HCT116 (cell line): ENCODE measurements at regions not wholly inside any gene's neighbourhood (a gene's known extent, or its start where the extent isn't known, plus 50 kb on each side); places are given as distances from the start of the nearest gene placed in this dataset.

ENCODE experiments used
- ATAC-seq: fragments of 200-7000 bp; cut with Tn5 transposase; 2 replicates; pipeline ENCODE4 v1.9.1; 2020; ENCODE audit warnings: mild to moderate bottlenecking, moderate library complexity
- BruUV-seq: library from RNA; stranded (reverse); fragments of 400-500 nt; replicated peaks from 2 replicates; lab custom pipeline; 2021; lab: Mats Ljungman, UMichigan
- CTCF ChIA-PET: fragments of 300-600 bp; sonication (Branson Sonifier 250); formaldehyde crosslinking; loops from one replicate; lab custom pipeline; 2021; ENCODE audit warnings: antibody characterized with exemption; lab: Charles Lee
- POLR2A ChIA-PET: fragments of 300-600, 350-600 bp; sonication (Branson Sonifier 250); formaldehyde crosslinking; loops from one replicate; lab custom pipeline; 2021; ENCODE audit warnings: antibody characterized with exemption; lab: Charles Lee
- RAD21 ChIA-PET, 2 experiments: fragments of 300-600 bp; sonication (Branson Sonifier 250); formaldehyde crosslinking; loops; one replicate each; lab custom pipeline; 2023; ENCODE audit warnings: low total read pairs in 2 of 2; ENCODE audit not compliant: uncharacterized antibody in 2 of 2, unreplicated experiment in 2 of 2, low non-redundant PET in 1 of 2; lab: Charles Lee
- DNase-seq: peaks from one replicate; pipeline ENCODE4 v3.0.0-alpha.2; 2010; ENCODE audit warnings: low read depth, low spot score
- H2AFZ ChIP-seq: fragments of 200-600 bp; shearing (Covaris generic), sonication (generic); 2 replicates; pipeline ENCODE4 v1.6.1; 2017; ENCODE audit warnings: low read depth, mixed run types, mixed read lengths, antibody characterized with exemption, low read length; ENCODE audit not compliant: poor library complexity, severe bottlenecking
- H3K27ac ChIP-seq: 2 replicates; pipeline ENCODE4 v1.5.1; 2012; ENCODE audit warnings: low read depth, low read length
- H3K27me3 ChIP-seq: fragments of 200-600 bp; sonication (generic); 2 replicates; pipeline ENCODE4 v1.6.1; 2016; ENCODE audit warnings: mixed run types, low read length, mixed read lengths; ENCODE audit not compliant: insufficient read depth
- H3K36me3 ChIP-seq, 2 experiments: fragments of 200-500 bp in 1 of 2; fragments of 200-600 bp in 1 of 2; sonication (Bioruptor generic) in 1 of 2; sonication (generic) in 1 of 2; 2 replicates each; pipeline versions ENCODE4 v1.5.1 to v1.6.1; 2014 to 2016; ENCODE audit warnings: low read length in 2 of 2, inconsistent platforms in 1 of 2, mixed read lengths in 1 of 2, mixed run types in 1 of 2; ENCODE audit not compliant: insufficient read depth in 2 of 2, control insufficient read depth in 1 of 2
- H3K4me1 ChIP-seq, 2 experiments: fragments of 200-600 bp in 1 of 2; sonication (generic) in 1 of 2; 2 replicates each; pipeline versions ENCODE4 v1.5.1 to v1.6.1; 2012 to 2017; ENCODE audit warnings: low read length in 2 of 2, inconsistent platforms in 1 of 2, mild to moderate bottlenecking in 1 of 2, mixed read lengths in 1 of 2, mixed run types in 1 of 2, moderate library complexity in 1 of 2; ENCODE audit not compliant: insufficient read depth in 2 of 2, control insufficient read depth in 1 of 2
- H3K4me2 ChIP-seq: fragments of 200-600 bp; sonication (generic); 2 replicates; pipeline ENCODE4 v1.6.1; 2017; ENCODE audit warnings: mixed run types, low read length, mixed read lengths
- H3K4me3 ChIP-seq, 2 experiments: fragments of 200-600 bp in 1 of 2; sonication (generic) in 1 of 2; replicated peaks in 1 of 2; 2 replicates each; pipeline ENCODE4 v1.5.1; 2011 to 2016; ENCODE audit warnings: low read length in 2 of 2, control low read depth in 1 of 2, low read depth in 1 of 2, mild to moderate bottlenecking in 1 of 2, mixed read lengths in 1 of 2, mixed run types in 1 of 2
- H3K79me2 ChIP-seq: fragments of 200-600 bp; sonication (generic); 2 replicates; pipeline ENCODE4 v1.6.1; 2017; ENCODE audit warnings: mild to moderate bottlenecking, mixed run types, low read length, moderate library complexity, mixed read lengths; ENCODE audit not compliant: insufficient read depth
- H3K9ac ChIP-seq: fragments of 200-600 bp; sonication (generic); 2 replicates; pipeline ENCODE4 v1.6.1; 2016; ENCODE audit warnings: low read length, mixed read lengths
- H3K9me2 ChIP-seq: fragments of 200-600 bp; sonication (generic), shearing (Covaris generic); 2 replicates; pipeline ENCODE4 v1.6.1; 2017; ENCODE audit warnings: mixed run types, mild to moderate bottlenecking, moderate library complexity; ENCODE audit not compliant: insufficient read depth
- H3K9me3 ChIP-seq, 2 experiments: fragments of 200-500 bp in 1 of 2; fragments of 200-600 bp in 1 of 2; sonication (Bioruptor generic) in 1 of 2; sonication (generic) in 1 of 2; 2 replicates each; pipeline ENCODE4 v1.6.1; 2014 to 2017; ENCODE audit warnings: low read length in 2 of 2, mixed read lengths in 2 of 2, inconsistent platforms in 1 of 2, low read depth in 1 of 2, mild to moderate bottlenecking in 1 of 2, mixed run types in 1 of 2, moderate library complexity in 1 of 2; ENCODE audit not compliant: control insufficient read depth in 1 of 2, insufficient read depth in 1 of 2
- H4K20me1 ChIP-seq: fragments of 200-600 bp; sonication (generic), shearing (Covaris generic); 2 replicates; pipeline ENCODE4 v1.6.1; 2017; ENCODE audit warnings: mixed run types, mild to moderate bottlenecking, moderate library complexity; ENCODE audit not compliant: insufficient read depth
- ATF3 ChIP-seq: IDR thresholded peaks from 2 replicates; pipeline ENCODE4 v1.6.1; 2012
- CBX3 ChIP-seq: IDR thresholded peaks from 2 replicates; pipeline ENCODE4 v1.6.1; 2012; ENCODE audit warnings: low read depth
- CEBPB ChIP-seq: IDR thresholded peaks from 2 replicates; pipeline ENCODE4 v1.6.1; 2012; ENCODE audit warnings: low read depth
- EGR1 ChIP-seq: IDR thresholded peaks from 2 replicates; pipeline ENCODE4 v1.6.1; 2012; ENCODE audit warnings: low read depth
- EZH2phosphoT487 ChIP-seq: fragments of 200-600 bp; IDR thresholded peaks from 2 replicates; pipeline ENCODE4 v1.6.1; 2018; ENCODE audit warnings: antibody characterized with exemption, borderline replicate concordance
- FOSL1 ChIP-seq: IDR thresholded peaks from 2 replicates; pipeline ENCODE4 v1.6.1; 2012; ENCODE audit warnings: low read depth
- JUND ChIP-seq: IDR thresholded peaks from 2 replicates; pipeline ENCODE4 v1.6.1; 2012
- POLR2A ChIP-seq: IDR thresholded peaks from 2 replicates; pipeline ENCODE4 v1.7.0; 2011; ENCODE audit warnings: borderline replicate concordance; ENCODE audit not compliant: insufficient read depth, insufficient read length; ENCODE audit errors: extremely low read depth
- POLR2AphosphoS5 ChIP-seq: IDR thresholded peaks from 2 replicates; pipeline ENCODE4 v1.6.1; 2011; ENCODE audit warnings: mild to moderate bottlenecking, low read depth, low read length, moderate library complexity
- RAD21 ChIP-seq: IDR thresholded peaks from 2 replicates; pipeline ENCODE4 v1.6.1; 2012; ENCODE audit warnings: low read depth, mild to moderate bottlenecking
- SIN3A ChIP-seq: IDR thresholded peaks from 2 replicates; pipeline ENCODE4 v1.6.1; 2012; ENCODE audit warnings: low read depth
- SP1 ChIP-seq: IDR thresholded peaks from 2 replicates; pipeline ENCODE4 v1.6.1; 2012; ENCODE audit warnings: low read depth
- SRF ChIP-seq: IDR thresholded peaks from 2 replicates; pipeline ENCODE4 v1.6.1; 2012; ENCODE audit warnings: low read depth
- YY1 ChIP-seq: IDR thresholded peaks from 2 replicates; pipeline ENCODE4 v1.6.1; 2011; ENCODE audit warnings: low read length, low read depth, moderate library complexity, mild to moderate bottlenecking; ENCODE audit not compliant: insufficient replicate concordance; ENCODE audit errors: extremely low read depth
- ZFX ChIP-seq: fragments of 450-650 bp; IDR thresholded peaks from 2 replicates; pipeline ENCODE4 v1.6.1; 2017
- ZNF274 ChIP-seq: fragments of 200-500 bp; sonication (Bioruptor generic); IDR thresholded peaks from 2 replicates; pipeline ENCODE4 v1.6.1; 2014; ENCODE audit warnings: mild to moderate bottlenecking, low read depth, low read length, inconsistent platforms
- intact Hi-C: fragments of 100-400 bp; cut with micrococcal nuclease; formaldehyde crosslinking; loops from 2 replicates; pipeline ENCODE4 v1.10.0; 2022
- TF ChIP-seq, protein P1 (sequence below): IDR thresholded peaks from 2 replicates; pipeline ENCODE4 v1.6.1; 2012; ENCODE audit warnings: low read depth
- TF ChIP-seq, protein P2 (sequence below), 3 experiments: fragments of 200-600 bp in 1 of 3; sonication (generic) in 1 of 3; IDR thresholded peaks in 2 of 3; conservative IDR thresholded peaks in 1 of 3; 2 replicates each; pipeline ENCODE4 v1.5.1; 2012 to 2017; ENCODE audit warnings: low read depth in 2 of 3, low read length in 2 of 3, antibody characterized with exemption in 1 of 3, borderline replicate concordance in 1 of 3, control low read depth in 1 of 3, mild to moderate bottlenecking in 1 of 3, mixed read lengths in 1 of 3, mixed run types in 1 of 3, moderate library complexity in 1 of 3; ENCODE audit not compliant: insufficient read depth in 1 of 3

DNA sequence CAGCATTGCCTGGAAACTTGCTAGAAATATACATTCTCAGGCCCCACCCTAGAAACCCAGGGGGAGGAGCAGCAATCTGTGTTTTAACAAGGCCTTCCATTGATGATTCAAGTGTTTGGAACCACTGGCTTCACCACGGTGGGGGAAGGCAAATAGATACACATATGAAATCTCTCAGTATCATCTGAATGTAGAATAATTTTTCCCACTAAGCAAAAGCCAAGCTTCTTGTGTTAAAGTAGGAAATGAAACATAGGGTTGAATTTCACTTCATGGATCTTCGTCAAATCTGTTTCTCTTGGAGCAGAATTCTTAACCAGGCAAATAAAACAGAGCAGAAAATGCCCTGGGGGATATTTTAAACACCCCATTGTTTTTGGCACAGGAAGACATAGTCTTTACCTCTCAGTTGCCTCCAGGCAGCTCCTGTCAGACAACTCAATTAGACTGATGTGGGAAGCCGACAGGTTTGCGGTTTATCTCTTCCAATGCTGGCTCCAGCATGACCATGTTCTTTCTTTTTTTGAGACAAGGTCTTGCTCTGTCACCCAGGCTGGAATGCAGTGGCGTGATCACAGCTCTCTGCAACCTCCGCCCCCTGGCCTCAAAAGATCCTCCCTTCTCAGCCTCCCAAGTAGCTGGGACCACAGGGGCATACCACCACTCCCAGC is 213.0 kb downstream of the FOXO1 start:
- no peaks in the 10 kb centered on the region for H3K9me2 ChIP-seq
- ATAC-seq = peak; percentile 53
- H4K20me1 ChIP-seq = no peaks in the 10 kb centered on the region
- no peak overlapping the region for H3K4me3 ChIP-seq
- no peak overlapping the region; the same call in 1 of the 2 replicates for H3K4me2 ChIP-seq
- CTCF ChIA-PET = no interaction called here
- TF ChIP-seq EZH2phosphoT487 (no peak), SP1 (no peak), ZFX (no peak), RAD21 (no peak), YY1 (no peak), JUND (no peak), FOSL1 (no peak), CBX3 (no peak), ATF3 (no peak), POLR2A (no peak), SRF (no peak), SIN3A (no peak), CEBPB (no peak), POLR2AphosphoS5 (no peak), ZNF274 (no peak), EGR1 (no peak)
- TF ChIP-seq, protein P1, sequence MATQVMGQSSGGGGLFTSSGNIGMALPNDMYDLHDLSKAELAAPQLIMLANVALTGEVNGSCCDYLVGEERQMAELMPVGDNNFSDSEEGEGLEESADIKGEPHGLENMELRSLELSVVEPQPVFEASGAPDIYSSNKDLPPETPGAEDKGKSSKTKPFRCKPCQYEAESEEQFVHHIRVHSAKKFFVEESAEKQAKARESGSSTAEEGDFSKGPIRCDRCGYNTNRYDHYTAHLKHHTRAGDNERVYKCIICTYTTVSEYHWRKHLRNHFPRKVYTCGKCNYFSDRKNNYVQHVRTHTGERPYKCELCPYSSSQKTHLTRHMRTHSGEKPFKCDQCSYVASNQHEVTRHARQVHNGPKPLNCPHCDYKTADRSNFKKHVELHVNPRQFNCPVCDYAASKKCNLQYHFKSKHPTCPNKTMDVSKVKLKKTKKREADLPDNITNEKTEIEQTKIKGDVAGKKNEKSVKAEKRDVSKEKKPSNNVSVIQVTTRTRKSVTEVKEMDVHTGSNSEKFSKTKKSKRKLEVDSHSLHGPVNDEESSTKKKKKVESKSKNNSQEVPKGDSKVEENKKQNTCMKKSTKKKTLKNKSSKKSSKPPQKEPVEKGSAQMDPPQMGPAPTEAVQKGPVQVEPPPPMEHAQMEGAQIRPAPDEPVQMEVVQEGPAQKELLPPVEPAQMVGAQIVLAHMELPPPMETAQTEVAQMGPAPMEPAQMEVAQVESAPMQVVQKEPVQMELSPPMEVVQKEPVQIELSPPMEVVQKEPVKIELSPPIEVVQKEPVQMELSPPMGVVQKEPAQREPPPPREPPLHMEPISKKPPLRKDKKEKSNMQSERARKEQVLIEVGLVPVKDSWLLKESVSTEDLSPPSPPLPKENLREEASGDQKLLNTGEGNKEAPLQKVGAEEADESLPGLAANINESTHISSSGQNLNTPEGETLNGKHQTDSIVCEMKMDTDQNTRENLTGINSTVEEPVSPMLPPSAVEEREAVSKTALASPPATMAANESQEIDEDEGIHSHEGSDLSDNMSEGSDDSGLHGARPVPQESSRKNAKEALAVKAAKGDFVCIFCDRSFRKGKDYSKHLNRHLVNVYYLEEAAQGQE = no peak
- TF ChIP-seq, protein P2, sequence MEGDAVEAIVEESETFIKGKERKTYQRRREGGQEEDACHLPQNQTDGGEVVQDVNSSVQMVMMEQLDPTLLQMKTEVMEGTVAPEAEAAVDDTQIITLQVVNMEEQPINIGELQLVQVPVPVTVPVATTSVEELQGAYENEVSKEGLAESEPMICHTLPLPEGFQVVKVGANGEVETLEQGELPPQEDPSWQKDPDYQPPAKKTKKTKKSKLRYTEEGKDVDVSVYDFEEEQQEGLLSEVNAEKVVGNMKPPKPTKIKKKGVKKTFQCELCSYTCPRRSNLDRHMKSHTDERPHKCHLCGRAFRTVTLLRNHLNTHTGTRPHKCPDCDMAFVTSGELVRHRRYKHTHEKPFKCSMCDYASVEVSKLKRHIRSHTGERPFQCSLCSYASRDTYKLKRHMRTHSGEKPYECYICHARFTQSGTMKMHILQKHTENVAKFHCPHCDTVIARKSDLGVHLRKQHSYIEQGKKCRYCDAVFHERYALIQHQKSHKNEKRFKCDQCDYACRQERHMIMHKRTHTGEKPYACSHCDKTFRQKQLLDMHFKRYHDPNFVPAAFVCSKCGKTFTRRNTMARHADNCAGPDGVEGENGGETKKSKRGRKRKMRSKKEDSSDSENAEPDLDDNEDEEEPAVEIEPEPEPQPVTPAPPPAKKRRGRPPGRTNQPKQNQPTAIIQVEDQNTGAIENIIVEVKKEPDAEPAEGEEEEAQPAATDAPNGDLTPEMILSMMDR (IDR thresholded peaks at IDR 0.05 in 2 of 3, conservative IDR thresholded peaks at IDR 0.05 in 1 of 3; ENCODE audit: borderline replicate concordance in 1 of 3, insufficient read depth in 1 of 3, low read depth in 2 of 3, low read length in 2 of 3) = no peak
- TF ChIP-seq, all 23 proteins: peak for 0
- no peaks in the 10 kb centered on the region for H3K36me3 ChIP-seq
- RAD21 ChIA-PET = no interaction called here
- no TSS peak for BruUV-seq
- no peak overlapping the region for H3K27ac ChIP-seq
- POLR2A ChIA-PET = no interaction called here
- no peak for DNase-seq
- intact Hi-C loops = no loop called here
- H3K4me1 ChIP-seq = peaks cover 4 to 11% of the 10 kb centered on the region in 2 experiments; a peak in 3 of 4 replicates
- no peaks in the 10 kb centered on the region for H3K79me2 ChIP-seq
- H3K9ac ChIP-seq = no peak overlapping the region
- no peaks in the 10 kb centered on the region for H3K27me3 ChIP-seq
- H3K9me3 ChIP-seq = no peaks in the 10 kb centered on the region
- no peak overlapping the region for H2AFZ ChIP-seq
